BJ (cell line): ENCODE measurements at regions not wholly inside any gene's neighbourhood (a gene's known extent, or its start where the extent isn't known, plus 50 kb on each side); places are given as distances from the start of the nearest gene placed in this dataset.

Source experiments
- CTCF ChIA-PET: fragments of 350-600 bp; formaldehyde crosslinking; extraction: SDS; loops from one replicate; lab custom pipeline; 2021; ENCODE audit warnings: antibody characterized with exemption, inconsistent platforms; lab: Yijun Ruan, JAX
- POLR2A ChIA-PET: fragments of 300-600 bp; sonication (Branson Sonifier 250); formaldehyde crosslinking; extraction: SDS; loops from one replicate; lab custom pipeline; 2021; ENCODE audit warnings: antibody characterized with exemption; lab: Charles Lee
- DNase-seq: peaks from one replicate; pipeline ENCODE4 v3.0.0-alpha.2; 2011; ENCODE audit warnings: low read depth
- H3K27me3 ChIP-seq: 2 replicates; pipeline ENCODE4 v1.6.0; 2011; ENCODE audit warnings: low read length; ENCODE audit not compliant: control insufficient read depth, insufficient read depth
- H3K36me3 ChIP-seq: 2 replicates; pipeline ENCODE4 v1.5.1; 2011; ENCODE audit warnings: low read length; ENCODE audit not compliant: control insufficient read depth, insufficient read depth
- H3K4me3 ChIP-seq: 2 replicates; pipeline ENCODE4 v1.5.1; 2011; ENCODE audit warnings: low read depth, mild to moderate bottlenecking, control low read depth, low read length
- CTCF ChIP-seq: IDR thresholded peaks from 2 replicates; pipeline ENCODE4 v1.5.1; 2011; ENCODE audit warnings: low read depth, mild to moderate bottlenecking, control low read depth, inconsistent platforms, low read length, moderate library complexity; ENCODE audit not compliant: insufficient read depth

DNA sequence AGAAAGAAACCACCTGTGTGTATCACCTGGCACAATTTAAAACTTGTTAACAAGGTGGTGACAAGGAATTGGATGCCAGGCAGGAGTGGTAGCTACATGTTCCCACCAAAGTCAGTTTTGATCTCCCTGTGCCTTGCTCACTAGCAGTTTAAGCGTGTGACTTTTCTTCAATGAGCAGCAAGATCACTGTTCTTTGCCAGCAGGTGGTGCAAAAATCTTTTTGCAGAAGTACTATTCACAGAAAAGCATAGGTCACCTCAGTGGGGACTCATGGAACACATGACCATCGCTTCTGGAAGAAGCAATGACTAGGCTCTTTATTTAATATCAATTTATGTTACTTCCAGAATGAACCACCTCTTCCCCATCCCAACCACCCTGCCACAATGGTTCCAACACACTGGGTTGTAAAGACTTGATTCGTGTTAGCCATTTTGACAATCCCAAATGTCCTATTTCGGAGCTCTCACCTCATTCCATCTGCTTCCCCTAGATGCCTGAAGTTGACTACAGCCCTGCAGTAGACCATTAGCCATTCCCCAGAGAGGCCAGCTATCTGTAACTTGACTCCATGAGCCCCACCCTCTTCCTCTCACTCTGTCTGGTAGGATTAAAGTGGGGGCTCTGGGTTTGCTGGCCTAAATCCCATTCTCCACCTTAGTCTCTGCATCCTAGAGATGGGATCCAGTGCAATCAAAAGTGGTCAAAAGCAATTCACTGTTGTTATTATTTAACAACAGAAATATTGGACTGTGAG is 59.1 kb upstream of the TNFRSF19 start:
- CTCF ChIA-PET, result interaction anchor here (0.8 kb wide), 1 partner anchor 8 kb away, joined by 4 read pairs; no protein-coding TSS in a partner anchor
- no peaks in the 10 kb centered on the region for H3K27me3 ChIP-seq
- no peak overlapping the region for H3K4me3 ChIP-seq
- DNase-seq, result no peak
- TF ChIP-seq CTCF, result peak; percentile 29; the same call in 1 of the 2 replicates
- H3K36me3 ChIP-seq, result no peaks in the 10 kb centered on the region
- POLR2A ChIA-PET, result no interaction called here

DNA sequence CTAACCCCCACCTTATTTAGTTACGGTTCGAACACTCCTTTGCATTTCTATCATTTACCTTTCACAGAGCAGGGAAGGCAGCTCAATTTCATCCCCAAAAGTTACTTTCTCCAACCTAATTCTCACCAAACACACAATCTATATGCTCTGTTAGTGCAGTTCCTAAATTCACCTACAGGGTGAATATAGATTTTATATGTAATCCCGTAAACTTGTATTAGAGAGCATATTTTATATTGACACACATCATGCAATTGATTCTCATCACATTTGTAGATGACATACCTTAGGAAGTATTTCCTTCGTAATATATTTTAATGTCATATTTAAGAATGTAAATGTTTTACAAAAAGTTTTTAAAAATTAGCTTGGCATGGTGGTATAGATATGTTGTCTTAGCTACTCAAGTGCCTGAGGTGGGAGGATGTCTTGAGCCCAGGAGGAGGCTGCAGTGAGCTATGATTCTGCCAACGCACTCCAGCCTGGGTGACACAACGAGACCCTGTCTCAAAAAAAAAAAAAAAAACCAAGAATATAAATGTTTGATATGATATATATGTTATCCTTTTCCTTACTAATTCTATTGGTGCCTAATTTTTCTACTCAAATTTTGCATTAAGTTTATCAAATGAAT is 57.3 kb upstream of the TNFRSF19 start:
- CTCF ChIA-PET, result interaction anchor here (1.1 kb wide), 1 partner anchor 57 kb away, joined by 3 read pairs; the partner anchor contains the start of gene TNFRSF19
- TF ChIP-seq CTCF, result no peak
- Histone ChIP-seq H3K36me3 (no peaks in the 10 kb centered on the region), H3K27me3 (no peaks in the 10 kb centered on the region), H3K4me3 (no peak overlapping the region)
- POLR2A ChIA-PET, result no interaction called here
- DNase-seq, result no peak

GRCh38 chr13:23513455-23513854 is 56.8 kb upstream of the TNFRSF19 start:
- CTCF ChIA-PET, result interaction anchor here (1.1 kb wide), 1 partner anchor 57 kb away, joined by 3 read pairs; the partner anchor contains the start of gene TNFRSF19
- DNase-seq, result no peak
- Histone ChIP-seq H3K36me3 (no peaks in the 10 kb centered on the region), H3K4me3 (no peak overlapping the region), H3K27me3 (no peaks in the 10 kb centered on the region)
- no peak for TF ChIP-seq CTCF
- POLR2A ChIA-PET, result no interaction called here

GRCh38 chr13:23514076-23514475 is 56.1 kb upstream of the TNFRSF19 start:
- CTCF ChIA-PET, result no interaction called here
- H3K27me3 ChIP-seq, result no peaks in the 10 kb centered on the region
- no peak for TF ChIP-seq CTCF
- no peaks in the 10 kb centered on the region for H3K36me3 ChIP-seq
- H3K4me3 ChIP-seq, result no peak overlapping the region
- DNase-seq, result no peak
- POLR2A ChIA-PET, result no interaction called here

DNA sequence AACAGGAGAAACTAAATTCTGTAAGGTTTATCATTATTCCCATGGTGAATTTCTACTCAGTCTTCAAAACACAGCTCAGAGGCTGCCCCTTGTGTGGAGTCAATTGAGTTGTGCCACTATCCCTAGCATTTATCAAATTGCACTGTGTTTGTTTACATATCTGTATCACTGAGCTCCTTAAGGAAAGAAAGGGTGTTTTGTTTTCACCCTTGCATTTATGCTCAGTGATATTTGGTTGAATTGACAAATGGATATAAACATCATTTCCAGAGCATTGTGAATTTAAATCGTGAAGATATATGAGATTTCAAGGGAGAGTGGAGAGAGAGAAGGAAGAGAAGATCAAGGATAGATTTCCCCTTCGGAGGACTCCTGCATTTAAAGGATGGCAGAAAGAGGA is 55.1 kb upstream of the TNFRSF19 start:
- POLR2A ChIA-PET, result no interaction called here
- CTCF ChIA-PET, result no interaction called here
- Histone ChIP-seq H3K27me3 (no peaks in the 10 kb centered on the region), H3K4me3 (no peak overlapping the region), H3K36me3 (no peaks in the 10 kb centered on the region)
- no peak for TF ChIP-seq CTCF
- DNase-seq, result no peak
